ENCODE measurements at regions not wholly inside any gene's neighbourhood (a gene's known extent, or its start where the extent isn't known, plus 50 kb on each side); places are given as distances from the start of the nearest gene placed in this dataset.

DNA sequence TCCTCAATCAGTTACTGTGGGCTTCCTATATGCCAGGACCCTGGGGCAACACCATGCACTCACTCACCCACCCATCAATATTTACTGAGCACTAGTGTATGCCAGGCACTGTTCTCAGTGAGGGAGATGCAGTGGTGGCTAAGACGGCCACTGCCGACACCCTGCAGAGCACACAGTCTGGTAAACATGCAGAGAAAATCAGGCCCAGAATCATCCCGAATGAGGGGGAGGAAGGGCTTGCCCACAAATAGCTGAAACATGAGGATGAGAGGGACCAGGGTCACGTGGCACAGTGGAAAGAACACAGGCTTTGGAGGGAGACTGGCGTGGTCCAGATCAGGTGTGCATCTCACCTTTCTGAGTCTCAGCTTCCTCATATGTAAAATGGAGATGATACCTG lies 89.2 kb upstream of the IGSF21 start:
- Histone ChIP-seq H3K9me3 (no peaks in the 10 kb centered on the region), H3K4me1 (no peaks in the 10 kb centered on the region), H3K4me3 (no peak overlapping the region), H3K27ac (no peak overlapping the region), H3K27me3 (replicated peaks in 1 of 7) (peaks cover 0 to 72% (median 0%) of the 10 kb centered on the region in 7 donors), H3K36me3 (no peaks in the 10 kb centered on the region)
- intact Hi-C loops (cut with DNase I; ENCODE audit: low total_unique reads), result no loop called here
- TF ChIP-seq POLR2AphosphoS5 (IDR thresholded peaks at IDR 0.05) (no peak), POLR2A (IDR thresholded peaks at IDR 0.05) (no peak)
- TF ChIP-seq, protein P1, sequence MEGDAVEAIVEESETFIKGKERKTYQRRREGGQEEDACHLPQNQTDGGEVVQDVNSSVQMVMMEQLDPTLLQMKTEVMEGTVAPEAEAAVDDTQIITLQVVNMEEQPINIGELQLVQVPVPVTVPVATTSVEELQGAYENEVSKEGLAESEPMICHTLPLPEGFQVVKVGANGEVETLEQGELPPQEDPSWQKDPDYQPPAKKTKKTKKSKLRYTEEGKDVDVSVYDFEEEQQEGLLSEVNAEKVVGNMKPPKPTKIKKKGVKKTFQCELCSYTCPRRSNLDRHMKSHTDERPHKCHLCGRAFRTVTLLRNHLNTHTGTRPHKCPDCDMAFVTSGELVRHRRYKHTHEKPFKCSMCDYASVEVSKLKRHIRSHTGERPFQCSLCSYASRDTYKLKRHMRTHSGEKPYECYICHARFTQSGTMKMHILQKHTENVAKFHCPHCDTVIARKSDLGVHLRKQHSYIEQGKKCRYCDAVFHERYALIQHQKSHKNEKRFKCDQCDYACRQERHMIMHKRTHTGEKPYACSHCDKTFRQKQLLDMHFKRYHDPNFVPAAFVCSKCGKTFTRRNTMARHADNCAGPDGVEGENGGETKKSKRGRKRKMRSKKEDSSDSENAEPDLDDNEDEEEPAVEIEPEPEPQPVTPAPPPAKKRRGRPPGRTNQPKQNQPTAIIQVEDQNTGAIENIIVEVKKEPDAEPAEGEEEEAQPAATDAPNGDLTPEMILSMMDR (IDR thresholded peaks at IDR 0.05 in 8 of 11, conservative IDR thresholded peaks at IDR 0.05 in 3 of 11), result no peak
- WGBS, 5 donors, result 46 to 62% (median 54%) methylated on average over 5 of the region's 5 CpGs
- no peak for DNase-seq

DNA sequence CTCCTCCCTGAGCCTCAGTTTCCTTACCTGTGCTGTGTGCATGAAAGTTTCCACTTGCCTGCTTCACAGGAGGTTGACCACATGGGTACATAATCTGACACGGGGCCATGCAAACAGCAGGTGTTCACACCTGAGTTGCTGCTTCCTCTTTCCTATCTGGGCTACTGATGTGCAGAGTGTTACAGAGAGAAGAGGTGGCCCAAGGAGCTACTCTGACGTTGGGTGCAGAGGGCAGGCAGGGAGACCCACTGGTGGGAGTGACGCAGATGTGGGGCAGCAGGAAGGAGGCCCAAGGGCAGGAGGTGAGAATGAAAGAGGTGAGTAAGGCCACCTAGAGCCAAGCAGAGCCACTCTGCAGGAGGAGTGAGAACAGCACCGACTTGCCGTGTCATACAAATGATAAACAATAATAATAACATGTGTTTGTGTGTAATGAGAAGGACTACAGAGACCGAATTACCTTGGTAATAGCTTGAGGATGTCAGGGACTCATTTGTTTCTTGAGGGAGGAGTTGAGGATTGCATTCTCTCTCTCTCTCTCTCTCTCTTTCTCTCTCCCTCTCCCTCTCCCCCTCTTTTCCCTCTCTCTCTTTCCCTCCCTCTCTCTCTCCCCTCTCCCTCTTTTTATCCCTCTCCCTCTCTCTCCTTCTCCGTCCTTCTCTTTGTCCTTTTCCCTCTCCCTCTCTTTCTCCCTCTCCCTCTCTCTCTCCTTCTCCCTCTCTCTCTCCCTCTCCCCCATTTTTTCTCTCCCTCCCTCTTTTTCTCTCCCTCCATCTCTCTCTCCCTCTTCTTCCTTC lies 87.4 kb upstream of the IGSF21 start:
- Histone ChIP-seq H3K4me3 (no peak overlapping the region), H3K36me3 (no peaks in the 10 kb centered on the region), H3K9me3 (no peaks in the 10 kb centered on the region), H3K27ac (no peak overlapping the region), H3K4me1 (no peaks in the 10 kb centered on the region), H3K27me3 (replicated peaks in 1 of 7) (peaks cover 0 to 85% (median 0%) of the 10 kb centered on the region in 7 donors)
- DNase-seq, result no peak
- TF ChIP-seq, protein P1 (IDR thresholded peaks at IDR 0.05 in 8 of 11, conservative IDR thresholded peaks at IDR 0.05 in 3 of 11), result no peak
- TF ChIP-seq POLR2AphosphoS5 (IDR thresholded peaks at IDR 0.05), result peak in 1 of 3 donors; percentile 23
- intact Hi-C loops (cut with DNase I; ENCODE audit: low total_unique reads), result no loop called here
- 41 to 53% (median 43%) methylated on average over 7 of the region's 7 CpGs for WGBS, 5 donors

DNA sequence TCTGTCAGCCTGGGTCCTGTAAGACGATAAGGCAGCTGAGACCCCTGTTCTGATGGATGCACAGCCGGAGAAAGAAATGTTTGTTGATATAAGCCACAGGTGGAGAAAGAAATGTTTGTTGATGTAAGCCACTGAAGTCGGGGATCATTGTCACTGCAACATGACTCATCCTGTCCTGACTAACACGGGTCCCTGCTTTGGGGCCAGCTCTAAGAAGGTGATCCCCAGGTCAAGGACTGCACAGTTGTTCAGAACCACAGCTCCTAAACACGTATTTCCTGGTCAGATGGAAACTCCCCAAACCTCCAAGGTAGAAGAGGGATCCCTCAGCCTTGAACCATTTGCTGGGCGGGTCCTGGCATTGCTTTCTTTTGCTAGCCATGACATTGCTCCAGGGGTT lies 86.4 kb upstream of the IGSF21 start:
- TF ChIP-seq, protein P1 (IDR thresholded peaks at IDR 0.05 in 8 of 11, conservative IDR thresholded peaks at IDR 0.05 in 3 of 11), result no peak
- TF ChIP-seq POLR2AphosphoS5 (IDR thresholded peaks at IDR 0.05), result no peak
- no peak for TF ChIP-seq POLR2A (IDR thresholded peaks at IDR 0.05)
- Histone ChIP-seq H3K4me1 (no peaks in the 10 kb centered on the region), H3K27me3 (replicated peaks in 1 of 7) (peaks cover 0 to 82% (median 0%) of the 10 kb centered on the region in 7 donors), H3K4me3 (no peak overlapping the region), H3K27ac (no peak overlapping the region), H3K36me3 (no peaks in the 10 kb centered on the region), H3K9me3 (no peaks in the 10 kb centered on the region)
- no peak for DNase-seq
- intact Hi-C loops (cut with DNase I; ENCODE audit: low total_unique reads), result no loop called here
- 34 to 65% (median 54%) methylated on average over 6 of the region's 6 CpGs for WGBS, 5 donors

GRCh38 chr1:18032172-18032859 lies 75.3 kb upstream of the IGSF21 start:
- intact Hi-C loops (cut with DNase I; ENCODE audit: low total_unique reads), result no loop called here
- TF ChIP-seq POLR2A (IDR thresholded peaks at IDR 0.05) (no peak), POLR2AphosphoS5 (IDR thresholded peaks at IDR 0.05) (no peak)
- TF ChIP-seq, protein P1 (IDR thresholded peaks at IDR 0.05 in 8 of 11, conservative IDR thresholded peaks at IDR 0.05 in 3 of 11), result no peak
- Histone ChIP-seq H3K27ac (no peak overlapping the region), H3K4me1 (peaks cover 0 to 7% (median 0%) of the 10 kb centered on the region in 6 donors), H3K36me3 (no peaks in the 10 kb centered on the region), H3K27me3 (replicated peaks in 1 of 7) (peaks cover 0 to 71% (median 15%) of the 10 kb centered on the region in 7 donors), H3K4me3 (no peak overlapping the region), H3K9me3 (no peaks in the 10 kb centered on the region)
- DNase-seq, result no peak
- 58 to 65% (median 60%) methylated on average over 13 of the region's 13 CpGs for WGBS, 5 donors

All from spleen (tissue), 11 donors.